ENCODE measurements at regions not wholly inside any gene's neighbourhood (a gene's known extent, or its start where the extent isn't known, plus 50 kb on each side); places are given as distances from the start of the nearest gene placed in this dataset.
A peak's percentile ranks its signal among the peaks of the same experiment; 100 is the strongest.
"Not testable (repeated sequence)": the region's sequence is repeated elsewhere in the genome, so short reads cannot be mapped to it uniquely, and the experiment has no call there.

GRCh38 chr2:134021830-134022524 lies 231.9 kb upstream of the MGAT5 start:
- Mint-ChIP-seq H3K9me3 (no peaks in the 10 kb centered on the region), H3K27ac (no peak overlapping the region), H3K36me3 (ENCODE audit: insufficient read depth in 2 of 2) (no peaks in the 10 kb centered on the region), H3K4me3 (no peak overlapping the region), H3K4me1 (ENCODE audit: low read depth) (peaks cover 22% of the 10 kb centered on the region), H3K27me3 (ENCODE audit: low read depth) (peaks cover 36% of the 10 kb centered on the region)
- DNase-seq: peak in 1 of 2 donors; percentile 8
- ATAC-seq (replicated peaks in 1 of 2): peak; percentile 46 to 81

GRCh38 chr2:134023854-134024253 lies 230.0 kb upstream of the MGAT5 start:
- no peak overlapping the region for H3K4me3 Mint-ChIP-seq
- no peaks in the 10 kb centered on the region for H3K9me3 Mint-ChIP-seq
- ATAC-seq (replicated peaks in 1 of 2) (no peak), DNase-seq (no peak)
- peaks cover 48% of the 10 kb centered on the region for H3K27me3 Mint-ChIP-seq (ENCODE audit: low read depth)
- no peak overlapping the region for H3K27ac Mint-ChIP-seq
- peaks cover 22% of the 10 kb centered on the region for H3K4me1 Mint-ChIP-seq (ENCODE audit: low read depth)
- no peaks in the 10 kb centered on the region for H3K36me3 Mint-ChIP-seq (ENCODE audit: insufficient read depth in 2 of 2)

GRCh38 chr2:134027980-134028379 lies 225.9 kb upstream of the MGAT5 start:
- Mint-ChIP-seq H3K4me1 (ENCODE audit: low read depth) (peaks cover 7% of the 10 kb centered on the region), H3K27me3 (ENCODE audit: low read depth) (peaks cover 57% of the 10 kb centered on the region), H3K4me3 (no peak overlapping the region), H3K9me3 (no peaks in the 10 kb centered on the region), H3K27ac (no peak overlapping the region), H3K36me3 (ENCODE audit: insufficient read depth in 2 of 2) (no peaks in the 10 kb centered on the region)
- ATAC-seq (replicated peaks in 1 of 2) (no peak), DNase-seq (no peak)

- Mint-ChIP-seq H3K27ac (no peak overlapping the region), H3K27me3 (ENCODE audit: low read depth) (peaks cover 48% of the 10 kb centered on the region), H3K36me3 (ENCODE audit: insufficient read depth in 2 of 2) (no peaks in the 10 kb centered on the region), H3K9me3 (no peaks in the 10 kb centered on the region), H3K4me3 (no peak overlapping the region), H3K4me1 (ENCODE audit: low read depth) (no peaks in the 10 kb centered on the region)
- ATAC-seq (replicated peaks in 1 of 2) (no peak), DNase-seq (no peak)
These were observed 224.5 kb upstream of the MGAT5 start for GRCh38 chr2:134029418-134029817.

GRCh38 chr2:134031539-134031938 lies 222.3 kb upstream of the MGAT5 start:
- Mint-ChIP-seq H3K4me3 (no peak overlapping the region), H3K9me3 (peaks cover 0 to 2% of the 10 kb centered on the region in 2 donors), H3K27me3 (ENCODE audit: low read depth) (peaks cover 32% of the 10 kb centered on the region), H3K36me3 (ENCODE audit: insufficient read depth in 2 of 2) (no peaks in the 10 kb centered on the region), H3K4me1 (ENCODE audit: low read depth) (no peaks in the 10 kb centered on the region), H3K27ac (no peak overlapping the region)
- no peak for ATAC-seq (replicated peaks in 1 of 2)
- DNase-seq: no peak

- H3K36me3 Mint-ChIP-seq (ENCODE audit: insufficient read depth in 2 of 2): peaks cover 2% of the 10 kb centered on the region in 2 donors
- no peak overlapping the region for H3K4me3 Mint-ChIP-seq
- peaks cover 8% of the 10 kb centered on the region for H3K4me1 Mint-ChIP-seq (ENCODE audit: low read depth)
- peaks cover 17% of the 10 kb centered on the region for H3K27me3 Mint-ChIP-seq (ENCODE audit: low read depth)
- no peak for DNase-seq
- H3K27ac Mint-ChIP-seq: no peak overlapping the region
- ATAC-seq (replicated peaks in 1 of 2): no peak
- peaks cover 2 to 5% of the 10 kb centered on the region in 2 donors for H3K9me3 Mint-ChIP-seq
These were observed 218.1 kb upstream of the MGAT5 start for GRCh38 chr2:134035605-134036370.

- no peak for ATAC-seq (replicated peaks in 1 of 2)
- Mint-ChIP-seq H3K9me3 (peaks cover 4 to 5% of the 10 kb centered on the region in 2 donors), H3K4me3 (no peak overlapping the region), H3K36me3 (ENCODE audit: insufficient read depth in 2 of 2) (peaks cover 2 to 4% of the 10 kb centered on the region in 2 donors), H3K27ac (no peak overlapping the region), H3K4me1 (ENCODE audit: low read depth) (peaks cover 8% of the 10 kb centered on the region), H3K27me3 (ENCODE audit: low read depth) (peaks cover 15% of the 10 kb centered on the region)
- no peak for DNase-seq
These were observed 213.8 kb upstream of the MGAT5 start for GRCh38 chr2:134039912-134040581.

- H3K9me3 Mint-ChIP-seq; H3K36me3 Mint-ChIP-seq (ENCODE audit: insufficient read depth in 2 of 2); DNase-seq; ATAC-seq (replicated peaks in 1 of 2); H3K27ac Mint-ChIP-seq; H3K4me1 Mint-ChIP-seq (ENCODE audit: low read depth); H3K4me3 Mint-ChIP-seq: not testable (repeated sequence)
- peaks cover 20% of the 10 kb centered on the region for H3K27me3 Mint-ChIP-seq (ENCODE audit: low read depth)
These were observed 213.2 kb upstream of the MGAT5 start for GRCh38 chr2:134040626-134041172.

- Mint-ChIP-seq H3K9me3 (peaks cover 3 to 7% of the 10 kb centered on the region in 2 donors), H3K27me3 (ENCODE audit: low read depth) (peaks cover 21% of the 10 kb centered on the region), H3K27ac (no peak overlapping the region), H3K4me1 (ENCODE audit: low read depth) (peaks cover 8% of the 10 kb centered on the region), H3K4me3 (no peak overlapping the region), H3K36me3 (ENCODE audit: insufficient read depth in 2 of 2) (peaks cover 2 to 4% of the 10 kb centered on the region in 2 donors)
- ATAC-seq (replicated peaks in 1 of 2) (no peak), DNase-seq (no peak)
These were observed 212.0 kb upstream of the MGAT5 start for GRCh38 chr2:134041877-134042276.

- ATAC-seq (replicated peaks in 1 of 2); DNase-seq; H3K27ac Mint-ChIP-seq; H3K36me3 Mint-ChIP-seq (ENCODE audit: insufficient read depth in 2 of 2); H3K4me3 Mint-ChIP-seq; H3K4me1 Mint-ChIP-seq (ENCODE audit: low read depth); H3K9me3 Mint-ChIP-seq: not testable (repeated sequence)
- peaks cover 14% of the 10 kb centered on the region for H3K27me3 Mint-ChIP-seq (ENCODE audit: low read depth)
These were observed 210.8 kb upstream of the MGAT5 start for GRCh38 chr2:134043028-134043427.

- peaks cover 14% of the 10 kb centered on the region for H3K27me3 Mint-ChIP-seq (ENCODE audit: low read depth)
- H3K36me3 Mint-ChIP-seq (ENCODE audit: insufficient read depth in 2 of 2): no peaks in the 10 kb centered on the region
- H3K9me3 Mint-ChIP-seq: peaks cover 0 to 5% of the 10 kb centered on the region in 2 donors
- no peaks in the 10 kb centered on the region for H3K4me1 Mint-ChIP-seq (ENCODE audit: low read depth)
- no peak overlapping the region for H3K4me3 Mint-ChIP-seq
- ATAC-seq (replicated peaks in 1 of 2): no peak
- no peak overlapping the region for H3K27ac Mint-ChIP-seq
- DNase-seq: no peak
These were observed 201.7 kb upstream of the MGAT5 start for GRCh38 chr2:134052173-134052572.

- no peak overlapping the region for H3K4me3 Mint-ChIP-seq
- H3K4me1 Mint-ChIP-seq (ENCODE audit: low read depth): peaks cover 5% of the 10 kb centered on the region
- H3K27me3 Mint-ChIP-seq (ENCODE audit: low read depth): peaks cover 31% of the 10 kb centered on the region
- no peak for DNase-seq
- peaks cover 2 to 3% of the 10 kb centered on the region in 2 donors for H3K36me3 Mint-ChIP-seq (ENCODE audit: insufficient read depth in 2 of 2)
- H3K27ac Mint-ChIP-seq: no peak overlapping the region
- no peak for ATAC-seq (replicated peaks in 1 of 2)
- H3K9me3 Mint-ChIP-seq: peaks cover 4 to 6% of the 10 kb centered on the region in 2 donors
These were observed 197.7 kb upstream of the MGAT5 start for GRCh38 chr2:134056173-134056572.

GRCh38 chr2:134061066-134061465 lies 192.8 kb upstream of the MGAT5 start:
- Mint-ChIP-seq H3K27ac (peak overlapping the region; percentile 47), H3K4me3 (peak overlapping the region; percentile 21 to 47), H3K27me3 (ENCODE audit: low read depth) (peaks cover 35% of the 10 kb centered on the region)

More at GRCh38 chr2:134061066-134061465, 192.8 kb upstream of the MGAT5 start:
- not testable (repeated sequence) for DNase-seq; H3K9me3 Mint-ChIP-seq; ATAC-seq (replicated peaks in 1 of 2); H3K4me1 Mint-ChIP-seq (ENCODE audit: low read depth)
- peaks cover 6 to 14% of the 10 kb centered on the region in 2 donors for H3K36me3 Mint-ChIP-seq (ENCODE audit: insufficient read depth in 2 of 2)
